BJ (cell line): ENCODE measurements at regions not wholly inside any gene's neighbourhood (a gene's known extent, or its start where the extent isn't known, plus 50 kb on each side); places are given as distances from the start of the nearest gene placed in this dataset.

Experiments used
- CTCF ChIA-PET: fragments of 350-600 bp; formaldehyde crosslinking; extraction: SDS; loops from one replicate; lab custom pipeline; 2021; ENCODE audit warnings: antibody characterized with exemption, inconsistent platforms; lab: Yijun Ruan, JAX
- POLR2A ChIA-PET: fragments of 300-600 bp; sonication (Branson Sonifier 250); formaldehyde crosslinking; extraction: SDS; loops from one replicate; lab custom pipeline; 2021; ENCODE audit warnings: antibody characterized with exemption; lab: Charles Lee
- DNase-seq: peaks from one replicate; pipeline ENCODE4 v3.0.0-alpha.2; 2011; ENCODE audit warnings: low read depth
- H3K27me3 ChIP-seq: 2 replicates; pipeline ENCODE4 v1.6.0; 2011; ENCODE audit warnings: low read length; ENCODE audit not compliant: control insufficient read depth, insufficient read depth
- H3K36me3 ChIP-seq: 2 replicates; pipeline ENCODE4 v1.5.1; 2011; ENCODE audit warnings: low read length; ENCODE audit not compliant: control insufficient read depth, insufficient read depth
- H3K4me3 ChIP-seq: 2 replicates; pipeline ENCODE4 v1.5.1; 2011; ENCODE audit warnings: low read depth, mild to moderate bottlenecking, control low read depth, low read length
- TF ChIP-seq, protein P1 (sequence below): IDR thresholded peaks from 2 replicates; pipeline ENCODE4 v1.5.1; 2011; ENCODE audit warnings: low read depth, mild to moderate bottlenecking, control low read depth, inconsistent platforms, low read length, moderate library complexity; ENCODE audit not compliant: insufficient read depth

DNA sequence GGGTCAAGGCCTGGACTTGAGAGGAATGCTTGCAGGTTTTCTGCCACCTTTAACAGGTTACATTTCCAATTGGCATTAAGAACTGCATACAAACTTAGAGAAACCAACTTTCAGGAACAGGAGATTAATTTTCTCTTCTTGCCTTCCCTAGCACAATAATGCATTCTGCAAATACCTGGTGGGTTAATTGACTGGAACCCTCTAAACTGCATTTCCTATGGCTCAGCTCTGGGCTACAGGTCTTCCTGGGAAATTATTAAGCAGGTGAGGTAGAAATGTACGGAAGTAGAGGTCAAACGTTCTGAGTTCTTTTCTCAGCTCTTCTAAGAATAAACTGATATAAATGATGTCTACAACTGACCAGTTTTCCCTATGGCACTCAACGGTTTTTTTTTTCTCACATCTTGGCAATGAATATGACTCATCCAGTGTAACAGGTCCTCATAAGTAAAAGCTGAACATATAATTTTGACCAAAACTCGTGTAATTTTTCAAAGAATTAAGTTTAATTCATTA, 144.9 kb upstream of the PELI2 start:
- DNase-seq, result no peak
- Histone ChIP-seq H3K36me3 (no peaks in the 10 kb centered on the region), H3K27me3 (no peaks in the 10 kb centered on the region), H3K4me3 (no peak overlapping the region)
- ChIA-PET CTCF (interaction anchor here (1.4 to 1.5 kb wide), 2 partner anchors 8 to 13 kb away, joined by 3 to 4 read pairs; no protein-coding TSS in a partner anchor), POLR2A (no interaction called here)
- TF ChIP-seq, protein P1, sequence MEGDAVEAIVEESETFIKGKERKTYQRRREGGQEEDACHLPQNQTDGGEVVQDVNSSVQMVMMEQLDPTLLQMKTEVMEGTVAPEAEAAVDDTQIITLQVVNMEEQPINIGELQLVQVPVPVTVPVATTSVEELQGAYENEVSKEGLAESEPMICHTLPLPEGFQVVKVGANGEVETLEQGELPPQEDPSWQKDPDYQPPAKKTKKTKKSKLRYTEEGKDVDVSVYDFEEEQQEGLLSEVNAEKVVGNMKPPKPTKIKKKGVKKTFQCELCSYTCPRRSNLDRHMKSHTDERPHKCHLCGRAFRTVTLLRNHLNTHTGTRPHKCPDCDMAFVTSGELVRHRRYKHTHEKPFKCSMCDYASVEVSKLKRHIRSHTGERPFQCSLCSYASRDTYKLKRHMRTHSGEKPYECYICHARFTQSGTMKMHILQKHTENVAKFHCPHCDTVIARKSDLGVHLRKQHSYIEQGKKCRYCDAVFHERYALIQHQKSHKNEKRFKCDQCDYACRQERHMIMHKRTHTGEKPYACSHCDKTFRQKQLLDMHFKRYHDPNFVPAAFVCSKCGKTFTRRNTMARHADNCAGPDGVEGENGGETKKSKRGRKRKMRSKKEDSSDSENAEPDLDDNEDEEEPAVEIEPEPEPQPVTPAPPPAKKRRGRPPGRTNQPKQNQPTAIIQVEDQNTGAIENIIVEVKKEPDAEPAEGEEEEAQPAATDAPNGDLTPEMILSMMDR, result no peak

- no peak overlapping the region for H3K4me3 ChIP-seq
- H3K36me3 ChIP-seq, result no peaks in the 10 kb centered on the region
- TF ChIP-seq, protein P1, result no peak
- CTCF ChIA-PET, result interaction anchor here (1.4 to 1.5 kb wide), 2 partner anchors 9 to 12 kb away, joined by 3 to 4 read pairs; no protein-coding TSS in a partner anchor
- POLR2A ChIA-PET, result no interaction called here
- no peaks in the 10 kb centered on the region for H3K27me3 ChIP-seq
- DNase-seq, result no peak
Measured at GRCh38 chr14:55973911-55974630, 144.1 kb upstream of the PELI2 start.

DNA sequence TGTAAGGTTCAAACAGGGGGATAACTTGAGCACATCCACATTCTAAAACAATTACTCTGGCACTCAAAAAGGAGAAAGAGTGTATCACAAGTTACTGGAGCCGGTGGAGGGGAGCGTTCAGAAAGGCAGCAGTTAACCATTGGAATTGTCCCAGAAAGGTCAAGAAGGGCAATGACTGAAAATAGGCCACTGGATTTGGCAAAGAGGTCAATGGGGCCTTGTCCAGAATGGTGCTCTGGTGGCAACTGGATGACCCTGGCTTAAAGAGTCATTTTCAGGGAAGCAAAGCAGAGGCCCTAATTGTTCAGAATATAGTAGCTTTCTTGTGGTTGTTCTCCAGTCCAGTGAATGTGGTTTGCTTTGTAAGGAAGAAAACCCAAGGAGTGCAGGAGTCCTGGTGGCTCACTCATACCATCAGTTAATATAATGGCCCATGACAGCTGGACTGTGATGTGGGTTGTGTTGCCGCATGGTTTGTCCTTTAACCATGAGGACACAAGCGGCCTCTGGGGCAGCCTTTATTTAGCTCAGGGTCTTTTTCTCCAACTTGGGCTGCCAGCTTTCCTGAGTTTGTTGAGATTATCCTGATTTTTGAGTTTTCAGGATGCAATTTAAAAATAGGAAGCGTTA, 142.8 kb upstream of the PELI2 start:
- TF ChIP-seq, protein P1, result no peak
- H3K27me3 ChIP-seq, result no peaks in the 10 kb centered on the region
- no peak overlapping the region for H3K4me3 ChIP-seq
- CTCF ChIA-PET, result interaction anchor here (0.8 kb wide), 1 partner anchor 8 kb away, joined by 4 read pairs; no protein-coding TSS in a partner anchor
- no peak for DNase-seq
- POLR2A ChIA-PET, result no interaction called here
- no peaks in the 10 kb centered on the region for H3K36me3 ChIP-seq

DNA sequence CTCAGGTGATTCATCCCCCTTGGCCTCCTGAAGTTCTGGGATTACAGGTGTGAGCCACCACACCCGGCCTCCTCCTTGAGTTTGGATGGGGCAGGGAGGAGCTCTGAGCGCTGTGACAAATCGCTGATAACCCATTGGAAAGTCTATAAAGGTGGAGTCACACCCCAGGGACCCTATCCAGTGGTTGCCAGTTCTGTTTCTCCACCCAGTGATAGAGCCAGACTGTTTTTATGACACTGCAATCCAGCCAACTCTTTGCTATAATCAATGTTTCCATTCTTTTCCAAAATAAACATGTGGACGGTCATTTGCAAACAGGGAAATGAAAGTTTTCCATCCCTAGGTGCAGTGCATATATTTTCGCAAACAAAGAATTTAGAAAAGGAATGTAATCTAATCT, 142.0 kb upstream of the PELI2 start:
- ChIA-PET CTCF (no interaction called here), POLR2A (no interaction called here)
- no peak overlapping the region for H3K4me3 ChIP-seq
- no peaks in the 10 kb centered on the region for H3K27me3 ChIP-seq
- TF ChIP-seq, protein P1, result no peak
- H3K36me3 ChIP-seq, result no peaks in the 10 kb centered on the region
- no peak for DNase-seq

DNA sequence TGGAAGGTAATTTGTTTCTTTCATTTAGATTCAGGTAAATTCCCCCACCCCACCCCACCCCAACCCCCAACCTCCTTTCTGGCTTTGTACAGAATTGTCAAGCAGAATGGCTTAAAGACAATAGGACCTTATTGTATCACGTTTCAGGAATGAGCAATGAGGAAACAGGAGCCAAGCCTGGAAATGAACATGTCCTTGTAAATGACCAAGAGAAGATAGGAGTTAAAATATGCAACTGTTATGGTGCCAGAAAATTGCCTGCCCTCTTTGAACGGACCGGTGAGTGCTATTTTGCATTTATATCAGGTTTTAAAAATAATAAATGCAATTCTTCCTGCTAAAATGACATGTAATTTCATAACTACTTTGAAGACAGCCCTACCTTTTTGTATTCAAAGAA, 141.6 kb upstream of the PELI2 start:
- Histone ChIP-seq H3K4me3 (no peak overlapping the region), H3K27me3 (no peaks in the 10 kb centered on the region), H3K36me3 (no peaks in the 10 kb centered on the region)
- TF ChIP-seq, protein P1, result no peak
- DNase-seq, result no peak
- ChIA-PET CTCF (no interaction called here), POLR2A (no interaction called here)
